Mucosa of descending colon (tissue), 3 donors: ENCODE measurements at regions not wholly inside any gene's neighbourhood (a gene's known extent, or its start where the extent isn't known, plus 50 kb on each side); places are given as distances from the start of the nearest gene placed in this dataset.

Source experiments
- ATAC-seq: fragments of 200-7000 bp; cut with Tn5 transposase; one replicate; pipeline ENCODE4 v1.9.1; 2020; ENCODE audit warnings: mild to moderate bottlenecking, moderate library complexity
- DNase-seq, 3 donors: peaks; one replicate each; pipeline ENCODE4 v3.0.0-alpha.2; 2020
- H3K36me3 ChIP-seq: fragments of 200-600 bp; one replicate; pipeline ENCODE4 v1.8.0; 2021; ENCODE audit warnings: low read depth, mild to moderate bottlenecking
- H3K4me1 ChIP-seq: fragments of 200-600 bp; one replicate; pipeline ENCODE4 v1.8.0; 2021; ENCODE audit warnings: low read depth, mild to moderate bottlenecking
- H3K4me3 ChIP-seq: fragments of 200-600 bp; one replicate; pipeline ENCODE4 v1.8.0; 2021; ENCODE audit warnings: mild to moderate bottlenecking
- H3K9me3 ChIP-seq: fragments of 200-600 bp; one replicate; pipeline ENCODE4 v1.8.0; 2021; ENCODE audit warnings: mild to moderate bottlenecking
- CTCF ChIP-seq: fragments of 200-600 bp; IDR thresholded peaks from one replicate; pipeline ENCODE4 v1.8.0; 2022; ENCODE audit warnings: antibody characterized with exemption, mild to moderate bottlenecking
- intact Hi-C, 2 donors: fragments of 100-400 bp; cut with DNase I in 1 of 2; cut with micrococcal nuclease in 1 of 2; formaldehyde crosslinking; loops; one replicate each; pipeline versions ENCODE4 v1.11.0 to v1.11.1; 2022; cut with DNase I, micrococcal nuclease
- donor health status: DM: no; HTN: no; CAD: no; lungs with moderate emphysema.
- donor health status: DM: no; HTN: no; CAD: no.
- donor health status: DM: no; HTN: yes; CAD: no.

DNA sequence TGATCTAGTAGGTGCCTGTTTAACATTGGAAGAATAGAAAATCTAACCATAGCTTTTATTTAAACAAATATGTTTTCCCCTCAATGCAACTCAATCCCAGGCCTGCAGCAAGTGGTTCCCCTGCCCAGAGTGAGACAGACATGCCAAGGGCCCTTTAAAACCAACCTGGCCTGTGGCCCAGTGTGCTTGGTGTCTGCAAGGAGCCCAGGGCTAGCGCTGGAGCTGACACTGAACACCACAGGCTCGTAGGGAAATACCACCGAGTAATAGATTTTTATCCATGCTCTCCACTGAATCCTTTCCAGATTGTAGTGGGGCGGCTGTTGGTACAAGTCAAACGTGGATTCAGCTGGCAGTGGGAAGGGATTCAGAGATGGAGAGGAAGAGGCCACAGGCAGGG, 95.6 kb upstream of the NRXN3 start:
- ATAC-seq (no peak), DNase-seq (no peak)
- H3K9me3 ChIP-seq = no peaks in the 10 kb centered on the region
- H3K4me1 ChIP-seq = no peaks in the 10 kb centered on the region
- intact Hi-C loops = loop anchor here in 1 of 2 donors (5.0 kb wide), 1 partner anchor 763 kb away; no protein-coding TSS in a partner anchor
- H3K36me3 ChIP-seq = no peaks in the 10 kb centered on the region
- no peak overlapping the region for H3K4me3 ChIP-seq
- no peak for TF ChIP-seq CTCF

- H3K36me3 ChIP-seq = no peaks in the 10 kb centered on the region
- no peaks in the 10 kb centered on the region for H3K4me1 ChIP-seq
- intact Hi-C loops = no loop called here
- no peak for TF ChIP-seq CTCF
- DNase-seq (no peak), ATAC-seq (no peak)
- no peaks in the 10 kb centered on the region for H3K9me3 ChIP-seq
- no peak overlapping the region for H3K4me3 ChIP-seq
Measured at GRCh38 chr14:78075033-78075432, 95.1 kb upstream of the NRXN3 start.

DNA sequence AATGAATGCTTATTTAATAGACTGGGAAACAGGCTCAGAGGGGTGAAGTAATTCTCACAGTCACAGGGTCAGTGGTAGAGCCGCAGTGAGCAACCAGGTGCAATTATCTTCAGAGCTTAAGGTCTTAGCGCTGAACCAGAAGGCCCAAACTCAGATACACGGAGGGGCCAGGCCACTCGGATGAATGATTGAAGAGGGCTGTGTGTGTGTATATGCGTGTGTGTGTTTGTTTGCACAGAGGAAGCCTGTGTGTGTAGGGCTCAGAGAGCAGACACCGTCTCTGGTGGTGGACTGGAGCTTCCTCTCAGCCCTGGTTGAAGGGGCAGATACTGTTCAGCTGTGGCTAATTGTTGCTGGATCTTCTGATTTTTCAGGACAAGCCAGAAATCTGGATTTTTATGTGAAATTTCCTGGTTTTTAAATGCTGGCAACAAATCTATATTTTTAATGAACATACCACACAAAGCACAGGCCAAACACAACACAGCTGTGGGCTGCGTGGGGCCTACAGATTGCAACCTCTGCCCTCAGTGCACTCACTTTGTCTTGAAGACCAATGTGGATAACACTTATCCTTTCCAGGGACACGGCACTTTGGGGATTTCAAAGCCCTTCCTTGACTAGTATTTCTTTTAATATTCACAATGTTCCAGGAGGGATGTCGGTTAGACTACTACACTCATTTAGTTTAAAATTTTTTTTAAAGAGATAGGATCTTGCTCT, 94.5 kb upstream of the NRXN3 start:
- H3K36me3 ChIP-seq = no peaks in the 10 kb centered on the region
- ATAC-seq (no peak), DNase-seq (no peak)
- no peak overlapping the region for H3K4me3 ChIP-seq
- H3K9me3 ChIP-seq = no peaks in the 10 kb centered on the region
- intact Hi-C loops = no loop called here
- no peak for TF ChIP-seq CTCF
- H3K4me1 ChIP-seq = no peaks in the 10 kb centered on the region

GRCh38 chr14:78081245-78081644, 88.9 kb upstream of the NRXN3 start:
- H3K36me3 ChIP-seq = no peaks in the 10 kb centered on the region
- no peak for TF ChIP-seq CTCF
- intact Hi-C loops = no loop called here
- no peak overlapping the region for H3K4me3 ChIP-seq
- H3K9me3 ChIP-seq = no peaks in the 10 kb centered on the region
- H3K4me1 ChIP-seq = no peaks in the 10 kb centered on the region
- DNase-seq (no peak), ATAC-seq (no peak)

DNA sequence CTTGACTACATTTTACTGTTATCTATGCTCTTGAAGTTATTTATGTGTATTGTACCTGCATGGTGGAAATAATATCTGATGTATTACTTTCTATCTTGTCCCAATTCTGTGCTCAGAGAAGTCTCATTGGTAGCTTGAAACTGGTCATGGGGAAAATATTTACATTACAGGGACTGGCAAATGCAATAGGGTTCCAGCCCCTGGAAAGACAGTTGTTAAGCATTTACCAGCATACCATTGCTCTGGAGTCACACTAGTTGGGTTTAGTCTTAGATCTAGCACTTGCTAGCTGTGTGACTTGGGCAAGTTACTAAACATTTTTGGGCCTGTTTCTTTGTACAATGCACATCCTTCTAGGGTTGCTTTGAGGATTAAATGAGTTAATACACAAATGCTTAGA, 86.3 kb upstream of the NRXN3 start:
- no peaks in the 10 kb centered on the region for H3K36me3 ChIP-seq
- no peak for TF ChIP-seq CTCF
- no peak overlapping the region for H3K4me3 ChIP-seq
- intact Hi-C loops = no loop called here
- no peaks in the 10 kb centered on the region for H3K9me3 ChIP-seq
- ATAC-seq = no peak
- H3K4me1 ChIP-seq = no peaks in the 10 kb centered on the region
- DNase-seq = no peak

DNA sequence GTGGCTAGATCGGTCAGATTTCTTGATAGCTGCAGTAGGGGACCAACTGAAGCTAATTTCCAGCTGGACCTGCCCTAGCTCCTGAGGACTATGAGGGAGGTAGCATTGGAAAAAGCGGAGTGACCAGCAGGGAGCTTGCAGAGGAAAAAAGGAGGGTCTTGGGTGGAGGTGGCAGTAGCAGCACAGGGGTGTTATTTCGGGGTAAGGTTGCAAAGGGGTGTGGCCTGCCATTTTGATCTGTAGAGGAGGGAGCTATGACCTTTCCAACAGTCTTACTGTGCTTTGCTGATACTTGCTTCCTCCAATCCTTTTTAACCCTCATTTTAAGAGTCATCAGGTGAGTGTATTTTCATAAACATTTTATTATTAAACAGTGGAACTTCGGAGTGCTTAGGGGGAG, 83.8 kb upstream of the NRXN3 start:
- Histone ChIP-seq H3K4me3 (no peak overlapping the region), H3K4me1 (no peaks in the 10 kb centered on the region), H3K36me3 (no peaks in the 10 kb centered on the region), H3K9me3 (no peaks in the 10 kb centered on the region)
- no peak for TF ChIP-seq CTCF
- ATAC-seq (no peak), DNase-seq (no peak)
- intact Hi-C loops = no loop called here
